Urinary bladder (tissue), 3 donors: ENCODE measurements at regions not wholly inside any gene's neighbourhood (a gene's known extent, or its start where the extent isn't known, plus 50 kb on each side); places are given as distances from the start of the nearest gene placed in this dataset.
"Not testable (repeated sequence)": the region's sequence is repeated elsewhere in the genome, so short reads cannot be mapped to it uniquely, and the experiment has no call there.

ENCODE experiments used
- DNase-seq: peaks from one replicate; pipeline ENCODE4 v3.0.0-alpha.2; 2015; ENCODE audit errors: extremely low spot score
- H3K27ac ChIP-seq: one replicate; pipeline ENCODE4 v1.5.1; 2013; ENCODE audit warnings: low read depth, mild to moderate bottlenecking, moderate library complexity
- H3K36me3 ChIP-seq: one replicate; pipeline ENCODE4 v1.6.1; 2013; ENCODE audit warnings: mild to moderate bottlenecking, moderate library complexity; ENCODE audit not compliant: insufficient read depth
- H3K4me1 ChIP-seq: one replicate; pipeline ENCODE4 v1.6.1; 2013; ENCODE audit warnings: mild to moderate bottlenecking, moderate library complexity; ENCODE audit not compliant: insufficient read depth
- H3K4me3 ChIP-seq: one replicate; pipeline ENCODE4 v1.5.1; 2013; ENCODE audit warnings: low read depth, low read length
- WGBS: extraction: QIAGEN DNeasy Blood & Tissue Kit; methylation state at CpG from one replicate; pipeline ENCODE4 v1.1.7; 2013; 5-methylcytosine and 5-hydroxymethylcytosine counted together
- donor health status: healthy with polysubstance abuse.
- donor health status: healthy.

DNA sequence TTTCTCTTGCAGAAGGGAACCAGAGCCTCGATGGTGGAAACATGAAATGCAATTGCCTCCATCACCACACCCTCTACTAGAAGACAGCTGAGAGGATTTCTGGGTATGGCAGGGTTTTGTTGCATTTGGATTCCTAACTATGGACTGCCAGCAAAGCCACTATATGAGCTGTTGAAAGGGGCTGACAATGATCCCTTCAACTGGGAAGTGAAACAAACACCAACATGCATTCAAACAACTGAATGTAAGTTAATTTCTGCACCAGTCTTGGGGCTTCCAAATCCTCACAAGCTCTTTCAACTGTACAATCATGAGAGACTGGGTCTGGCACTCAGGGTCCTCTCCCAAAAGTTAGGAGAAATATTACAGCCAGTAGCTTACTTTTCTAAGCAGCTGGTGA, 116.7 kb upstream of the PLCL2 start:
- Histone ChIP-seq H3K27ac (no peak overlapping the region), H3K4me1 (no peaks in the 10 kb centered on the region), H3K36me3 (no peaks in the 10 kb centered on the region), H3K4me3 (no peak overlapping the region)
- 88% methylated on average over 1 of the region's 1 CpG for WGBS
- no peak for DNase-seq

DNA sequence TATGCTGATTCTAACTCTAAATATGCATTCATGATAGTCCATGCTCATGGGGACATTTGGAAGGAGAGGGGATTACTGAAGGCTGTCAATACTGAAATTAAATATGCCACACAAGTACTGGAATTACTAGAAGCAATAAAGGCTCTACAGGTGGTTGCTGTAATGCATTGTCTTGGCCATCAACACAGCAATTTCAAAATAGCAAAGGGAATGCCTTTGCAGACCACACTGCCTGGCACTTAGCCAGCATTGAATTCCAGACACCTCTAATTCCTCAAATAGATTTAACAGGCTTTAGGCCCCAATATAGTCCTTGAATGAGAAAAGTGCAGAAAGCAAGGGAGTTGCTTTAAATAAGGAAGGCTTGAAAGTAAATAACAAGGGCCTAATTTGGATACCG, 115.8 kb upstream of the PLCL2 start:
- 63% methylated on average over 1 of the region's 1 CpG for WGBS
- H3K4me1 ChIP-seq: no peaks in the 10 kb centered on the region
- H3K4me3 ChIP-seq: no peak overlapping the region
- DNase-seq: no peak
- H3K27ac ChIP-seq: no peak overlapping the region
- no peaks in the 10 kb centered on the region for H3K36me3 ChIP-seq

DNA sequence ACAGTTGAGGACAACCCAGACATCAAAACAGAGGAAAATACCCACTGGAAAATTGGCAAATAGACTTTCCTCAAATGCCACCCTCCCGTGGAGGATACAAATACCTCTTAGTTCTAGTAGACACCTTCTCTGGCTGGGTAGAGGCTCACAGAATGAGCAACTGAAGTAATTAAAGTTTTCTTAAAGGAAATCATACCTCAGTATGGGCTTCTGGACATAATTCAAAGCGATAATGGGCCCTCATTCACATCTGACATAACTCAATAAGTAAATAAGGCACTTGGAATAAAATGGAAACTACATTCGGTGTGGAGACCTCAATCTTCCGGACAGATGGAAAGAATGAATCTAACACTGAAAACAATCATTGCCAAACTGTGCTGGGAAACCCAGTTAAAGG, 115.2 kb upstream of the PLCL2 start:
- Histone ChIP-seq H3K4me3 (no peak overlapping the region), H3K27ac (no peak overlapping the region)

DNA sequence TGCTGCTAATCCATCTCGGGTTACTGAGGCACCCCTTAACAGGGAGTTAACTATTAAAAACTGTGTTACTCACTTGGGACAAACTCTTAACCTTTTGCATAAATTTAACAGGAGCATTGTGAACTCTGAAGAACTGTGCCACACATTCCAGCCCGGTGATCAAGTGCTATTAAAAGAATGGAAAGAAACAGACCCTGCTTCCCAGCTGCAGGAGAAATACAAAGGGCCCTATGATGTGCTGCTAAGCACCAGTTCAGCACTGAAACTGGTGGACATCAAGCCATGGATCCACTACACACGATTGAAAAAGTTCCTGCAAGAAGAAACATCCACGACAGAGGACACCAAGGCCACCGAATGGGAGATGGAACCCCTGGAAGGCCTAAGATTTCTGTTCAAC, 114.7 kb upstream of the PLCL2 start:
- DNase-seq: no peak
- H3K4me3 ChIP-seq: no peak overlapping the region
- no peaks in the 10 kb centered on the region for H3K36me3 ChIP-seq
- WGBS: 61% methylated on average over 5 of the region's 5 CpGs
- no peaks in the 10 kb centered on the region for H3K4me1 ChIP-seq
- no peak overlapping the region for H3K27ac ChIP-seq

More for the DNA sequence above, 115.2 kb upstream of the PLCL2 start:
- WGBS: 90% methylated on average over 4 of the region's 4 CpGs
- no peaks in the 10 kb centered on the region for H3K4me1 ChIP-seq
- no peaks in the 10 kb centered on the region for H3K36me3 ChIP-seq
- DNase-seq: no peak

DNA sequence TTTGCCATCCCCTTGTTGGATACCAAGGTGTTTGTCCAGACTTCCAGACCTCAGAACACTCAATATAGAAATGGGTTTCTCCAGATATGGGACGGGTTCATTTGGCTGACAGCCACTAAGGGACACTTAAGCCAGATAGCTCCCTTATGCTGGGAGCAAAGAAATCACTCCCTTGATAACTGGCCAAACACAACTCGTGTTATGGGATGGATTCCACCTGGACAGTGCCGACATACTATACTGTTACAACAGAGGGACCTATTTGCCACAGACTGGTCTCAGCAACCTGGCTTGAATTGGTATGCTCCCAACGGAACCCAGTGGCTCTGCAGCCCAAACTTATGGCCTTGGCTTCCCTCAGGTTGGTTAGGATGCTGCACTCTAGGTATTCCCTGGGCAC, 114.0 kb upstream of the PLCL2 start:
- Histone ChIP-seq H3K27ac (no peak overlapping the region), H3K4me1 (no peaks in the 10 kb centered on the region), H3K36me3 (no peaks in the 10 kb centered on the region), H3K4me3 (no peak overlapping the region)
- no peak for DNase-seq
- WGBS: 31% methylated on average over 4 of the region's 4 CpGs

DNA sequence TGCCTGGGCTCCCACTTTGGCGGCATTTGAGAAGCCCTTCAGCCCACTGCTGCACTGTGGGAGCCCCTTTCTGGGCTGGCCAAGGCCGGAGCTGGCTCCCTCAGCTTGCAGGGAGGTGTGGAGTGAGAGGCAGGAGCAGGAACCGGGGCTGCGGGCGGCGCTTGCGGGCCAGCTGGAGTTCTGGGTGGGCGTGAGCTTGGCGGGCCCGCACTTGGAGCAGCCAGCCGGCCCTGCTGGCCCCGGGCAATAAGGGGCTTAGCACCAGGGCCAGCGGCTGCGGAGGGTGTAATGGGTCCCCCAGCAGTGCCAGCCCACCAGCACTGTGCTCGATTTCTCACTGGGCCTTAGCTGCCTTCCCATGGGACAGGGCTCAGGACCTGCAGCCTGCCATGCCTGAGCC, 111.2 kb upstream of the PLCL2 start:
- not testable (repeated sequence) for H3K4me3 ChIP-seq, H3K4me1 ChIP-seq, H3K36me3 ChIP-seq, DNase-seq, H3K27ac ChIP-seq
- 85% methylated on average over 15 of the region's 15 CpGs for WGBS

DNA sequence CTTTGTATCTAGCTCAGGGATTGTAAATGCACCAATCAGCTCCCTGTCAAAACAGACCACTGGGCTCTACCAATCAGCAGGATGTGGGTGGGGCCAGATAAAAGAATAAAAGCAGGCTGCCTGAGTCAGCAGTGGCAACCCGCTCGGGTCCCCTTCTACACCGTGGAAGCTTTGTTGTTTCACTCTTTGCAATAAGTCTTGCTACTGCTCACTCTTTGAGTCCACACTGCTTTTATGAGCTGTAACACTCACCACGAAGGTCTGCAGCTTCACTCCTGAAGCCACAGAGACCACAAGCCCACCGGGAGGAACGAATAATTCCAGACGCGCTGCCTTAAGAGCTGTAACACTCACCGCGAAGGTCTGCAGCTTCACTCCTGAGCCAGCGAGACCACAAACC, 110.2 kb upstream of the PLCL2 start:
- H3K36me3 ChIP-seq, H3K27ac ChIP-seq, H3K4me1 ChIP-seq, DNase-seq, H3K4me3 ChIP-seq: not testable (repeated sequence)
- 92% methylated on average over 11 of the region's 11 CpGs for WGBS

DNA sequence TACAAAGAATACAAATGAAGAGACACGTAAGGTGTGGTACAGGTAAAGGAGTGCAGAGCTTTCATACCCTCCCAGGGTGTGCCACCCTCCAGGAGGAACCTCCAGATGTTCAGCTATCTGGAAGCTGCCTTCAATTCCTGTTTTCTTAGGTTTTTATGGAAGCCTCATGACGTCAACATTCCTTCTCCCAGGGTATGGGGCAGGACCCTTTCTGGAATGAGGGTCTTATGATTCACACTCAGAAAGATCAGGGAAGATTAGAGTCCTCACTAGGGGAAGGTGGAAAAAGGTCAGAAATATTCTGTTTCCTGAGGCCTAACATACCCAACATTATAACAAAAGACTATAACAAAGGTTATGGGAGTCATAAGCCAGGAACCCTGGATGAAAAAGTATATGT, 99.8 kb upstream of the PLCL2 start:
- Histone ChIP-seq H3K27ac (no peak overlapping the region), H3K4me3 (no peak overlapping the region), H3K4me1 (no peaks in the 10 kb centered on the region), H3K36me3 (no peaks in the 10 kb centered on the region)
- no peak for DNase-seq
- 67% methylated on average over 2 of the region's 2 CpGs for WGBS

DNA sequence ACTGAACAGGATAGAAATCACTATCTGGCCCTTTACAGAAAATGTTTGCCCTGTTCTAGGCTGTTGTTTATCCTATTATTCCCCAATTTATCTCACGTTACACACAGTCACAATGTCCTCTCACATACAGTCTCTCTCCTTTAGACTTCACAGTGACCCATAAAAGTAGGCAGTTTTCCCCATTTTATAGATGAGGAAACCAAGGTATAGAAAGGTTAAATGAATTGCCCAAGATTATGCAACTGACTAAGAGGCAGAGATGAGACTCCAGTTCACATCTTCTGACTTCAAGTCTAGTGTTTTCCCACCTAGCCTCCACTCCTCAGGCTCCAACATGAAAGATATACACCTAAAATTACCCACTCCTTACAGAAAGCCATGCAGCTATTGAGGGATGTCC, 99.3 kb upstream of the PLCL2 start:
- WGBS: 73% methylated on average over 1 of the region's 1 CpG
- H3K4me1 ChIP-seq: no peaks in the 10 kb centered on the region
- no peak for DNase-seq
- no peak overlapping the region for H3K4me3 ChIP-seq
- H3K27ac ChIP-seq: no peak overlapping the region
- no peaks in the 10 kb centered on the region for H3K36me3 ChIP-seq

DNA sequence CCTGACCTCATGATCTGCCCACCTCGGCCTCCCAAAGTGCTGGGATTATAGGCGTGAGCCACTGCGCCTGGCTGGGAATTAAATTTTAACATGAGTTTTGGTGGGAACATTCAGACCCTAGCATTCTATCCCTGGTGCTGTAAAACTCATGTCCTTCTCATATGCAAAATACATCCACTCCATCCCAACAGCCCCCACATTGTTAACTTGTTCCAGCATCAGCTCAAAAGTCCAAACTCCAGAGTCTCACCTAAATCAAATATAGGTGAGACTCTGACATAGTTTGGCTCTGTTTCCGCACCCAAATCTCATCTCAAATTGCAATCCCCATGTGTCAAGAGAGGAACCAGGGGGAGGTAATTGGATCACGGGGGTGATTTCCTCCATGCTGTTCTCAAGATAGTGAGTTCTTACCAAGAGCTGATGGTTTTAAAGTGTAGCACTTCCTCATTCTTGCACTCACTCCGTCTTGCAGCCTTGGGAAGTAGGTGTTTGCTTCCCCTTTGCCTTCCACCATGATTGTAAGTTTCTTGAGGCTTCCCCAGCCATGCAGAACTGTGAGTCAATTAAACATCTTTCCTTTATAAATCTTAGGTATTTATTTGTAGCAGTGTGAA, 96.2 kb upstream of the PLCL2 start:
- 84% methylated on average over 6 of the region's 6 CpGs for WGBS
- H3K4me1 ChIP-seq: no peaks in the 10 kb centered on the region

DNA sequence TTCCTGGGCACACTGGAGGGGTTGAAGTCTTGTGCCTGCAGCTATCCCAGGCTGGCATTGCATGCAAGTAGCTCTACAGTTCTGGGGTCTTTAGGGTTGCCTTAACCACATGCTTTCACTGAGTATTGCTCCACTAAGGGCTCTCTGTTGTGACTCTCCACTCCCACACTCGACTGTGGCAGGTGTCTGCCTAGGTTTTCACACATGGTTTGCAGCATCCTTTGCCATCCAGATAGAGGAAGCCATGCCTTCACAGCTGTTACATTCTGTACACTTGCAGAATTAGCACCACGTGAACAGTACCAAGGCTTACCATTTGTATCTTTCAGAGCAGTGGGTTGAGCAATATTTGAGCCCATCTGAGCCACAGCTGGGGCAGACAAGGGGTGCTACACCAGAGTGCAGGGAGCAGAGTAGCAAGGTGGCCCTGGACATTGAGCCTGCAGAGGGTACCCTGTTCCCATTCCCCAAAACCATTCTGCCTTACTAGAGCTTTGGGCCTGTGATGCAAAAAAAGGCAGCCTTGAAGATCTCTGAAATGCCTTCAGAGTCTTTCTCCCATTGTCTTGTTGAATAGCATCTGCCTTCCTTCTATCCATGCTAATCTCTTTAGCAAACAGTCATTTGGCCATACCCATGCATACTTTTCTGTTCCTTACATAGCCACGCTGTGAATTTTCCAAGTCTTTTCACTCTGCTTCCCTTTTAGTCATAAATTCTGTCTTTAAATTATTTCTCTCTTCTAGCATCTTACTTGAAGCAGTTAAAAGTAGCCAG, 95.2 kb upstream of the PLCL2 start:
- Histone ChIP-seq H3K27ac (no peak overlapping the region), H3K4me3 (no peak overlapping the region), H3K36me3 (no peaks in the 10 kb centered on the region), H3K4me1 (no peaks in the 10 kb centered on the region)
- no peak for DNase-seq
- WGBS: 69% methylated on average over 3 of the region's 3 CpGs

More for the DNA sequence above, 96.2 kb upstream of the PLCL2 start:
- Histone ChIP-seq H3K4me3 (no peak overlapping the region), H3K27ac (no peak overlapping the region), H3K36me3 (no peaks in the 10 kb centered on the region)
- no peak for DNase-seq

DNA sequence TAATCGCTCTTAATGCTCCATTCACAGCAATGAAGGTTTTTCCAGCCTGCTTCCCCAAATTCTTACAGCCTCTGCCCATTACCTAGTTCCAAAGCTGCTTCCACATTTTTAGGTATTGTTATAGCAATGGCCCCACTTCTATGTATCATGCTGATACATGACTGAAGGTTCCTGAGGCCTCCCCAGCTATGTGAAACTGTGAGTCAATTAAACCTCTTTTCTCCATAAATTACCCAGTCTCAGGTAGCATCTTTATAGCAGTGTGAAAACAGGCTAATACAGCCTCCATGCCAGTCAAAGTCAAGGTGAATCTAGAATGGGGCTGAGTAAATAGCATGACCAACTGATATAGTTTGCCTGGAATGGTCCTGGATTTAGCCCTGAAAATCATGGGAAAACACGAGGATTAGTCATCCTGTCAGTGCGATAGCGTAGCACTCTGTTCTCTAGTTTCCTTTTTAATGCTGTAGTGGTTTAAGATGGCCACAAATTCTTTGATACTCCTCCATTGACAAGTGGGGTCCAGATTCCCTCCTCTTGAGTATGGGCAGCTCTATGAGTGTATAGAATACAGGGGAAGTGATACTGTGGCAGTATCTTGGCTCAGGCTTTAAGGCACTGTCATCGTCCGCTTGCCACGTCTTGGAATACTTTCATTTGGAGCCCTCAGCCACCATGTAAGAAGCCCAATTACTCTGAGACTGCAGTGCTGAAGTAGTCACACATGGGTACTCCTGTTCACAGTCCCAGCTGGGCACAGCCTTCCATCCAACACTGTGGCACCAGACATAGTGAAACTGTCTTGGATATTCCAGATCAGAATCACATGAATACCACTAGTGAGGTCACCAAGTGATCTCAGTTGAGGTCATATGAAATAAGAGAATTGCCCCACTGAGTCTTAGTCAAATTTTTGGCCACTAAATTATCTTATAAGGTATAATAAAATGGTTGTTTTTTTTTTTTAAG, 94.0 kb upstream of the PLCL2 start:
- WGBS: 92% methylated on average over 7 of the region's 7 CpGs
- no peak for DNase-seq
- Histone ChIP-seq H3K36me3 (no peaks in the 10 kb centered on the region), H3K4me1 (no peaks in the 10 kb centered on the region), H3K27ac (no peak overlapping the region), H3K4me3 (no peak overlapping the region)

DNA sequence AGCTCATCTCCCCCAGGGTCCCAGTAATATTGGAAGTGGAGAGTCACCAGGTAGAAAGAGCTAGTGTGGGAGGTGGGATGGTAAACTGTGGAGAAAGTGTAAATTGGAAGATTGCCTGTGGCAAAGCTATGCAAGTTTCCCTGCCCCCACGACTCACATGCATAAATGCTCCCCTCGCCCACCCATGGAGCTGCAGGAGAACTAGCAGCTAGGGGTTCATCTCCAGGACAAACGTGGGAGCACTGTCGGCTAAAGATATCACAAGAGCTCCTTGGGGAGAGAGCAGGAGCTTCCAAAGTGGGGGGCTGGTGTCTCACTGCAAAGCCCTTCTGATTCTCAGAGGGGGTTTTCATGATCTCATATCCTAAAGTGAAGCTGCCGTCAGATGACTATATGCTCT, 91.4 kb upstream of the PLCL2 start:
- Histone ChIP-seq H3K27ac (no peak overlapping the region), H3K36me3 (no peaks in the 10 kb centered on the region), H3K4me1 (no peaks in the 10 kb centered on the region), H3K4me3 (no peak overlapping the region)
- no peak for DNase-seq
- WGBS: 55% methylated on average over 5 of the region's 5 CpGs

DNA sequence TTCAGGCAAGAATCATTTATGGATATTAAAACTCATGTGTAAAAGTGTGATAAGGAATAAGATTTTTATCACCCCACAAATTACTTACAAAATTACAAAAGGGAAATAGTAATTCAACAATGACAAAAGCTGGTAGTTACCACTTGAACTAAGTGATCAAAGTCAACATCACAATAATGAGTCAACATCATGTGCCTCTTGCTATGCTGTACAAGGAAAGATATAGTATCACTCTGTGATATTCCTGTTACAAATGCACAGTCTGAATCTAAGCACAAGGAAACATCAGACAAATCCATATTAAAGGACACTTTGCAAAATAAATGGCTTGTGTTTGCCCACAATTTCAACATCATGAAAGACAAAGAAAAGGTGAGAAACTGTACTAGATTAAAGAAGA, 90.5 kb upstream of the PLCL2 start:
- no peak for DNase-seq
- Histone ChIP-seq H3K36me3 (no peaks in the 10 kb centered on the region), H3K4me3 (no peak overlapping the region), H3K27ac (no peak overlapping the region), H3K4me1 (no peaks in the 10 kb centered on the region)
